ENCODE measurements at regions not wholly inside any gene's neighbourhood (a gene's known extent, or its start where the extent isn't known, plus 50 kb on each side); places are given as distances from the start of the nearest gene placed in this dataset.

DNA sequence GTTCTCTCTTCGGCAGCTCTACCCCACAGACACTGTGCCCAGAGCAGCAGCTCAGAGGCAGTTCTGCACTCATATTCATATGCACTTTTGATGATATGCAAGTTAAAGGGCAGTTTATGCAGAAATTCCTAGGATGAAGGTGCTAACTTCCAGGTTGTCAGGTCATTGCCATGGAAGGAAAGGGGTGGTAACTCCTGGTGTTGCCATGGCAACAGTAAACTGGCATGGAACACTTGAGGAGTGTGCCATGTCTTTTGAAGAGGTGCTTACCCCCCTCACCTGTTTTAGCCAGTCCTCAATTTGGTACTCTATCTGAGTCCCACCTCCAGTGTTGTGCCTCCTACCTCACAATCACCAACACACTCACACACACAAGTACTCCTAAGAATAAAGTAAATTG lies 539.4 kb upstream of the BTBD3 start:
- Mint-ChIP-seq H3K9me3 (ENCODE audit: unreplicated experiment) (peaks cover 3% of the 10 kb centered on the region), H3K27ac (ENCODE audit: unreplicated experiment) (no peak overlapping the region), H3K27me3 (ENCODE audit: low read depth, unreplicated experiment) (no peaks in the 10 kb centered on the region), H3K4me3 (ENCODE audit: unreplicated experiment) (no peak overlapping the region), H3K4me1 (ENCODE audit: low read depth, unreplicated experiment) (peaks cover 25% of the 10 kb centered on the region), H3K36me3 (ENCODE audit: low read depth, unreplicated experiment) (peaks cover 2% of the 10 kb centered on the region)
- no peak overlapping the region for H3K4me3 ChIP-seq (ENCODE audit: insufficient read depth, low read depth, low read length)
- TF ChIP-seq EZH2 (IDR thresholded peaks at IDR 0.05; ENCODE audit: insufficient read depth, low read length): no peak
- TF ChIP-seq, protein P1, sequence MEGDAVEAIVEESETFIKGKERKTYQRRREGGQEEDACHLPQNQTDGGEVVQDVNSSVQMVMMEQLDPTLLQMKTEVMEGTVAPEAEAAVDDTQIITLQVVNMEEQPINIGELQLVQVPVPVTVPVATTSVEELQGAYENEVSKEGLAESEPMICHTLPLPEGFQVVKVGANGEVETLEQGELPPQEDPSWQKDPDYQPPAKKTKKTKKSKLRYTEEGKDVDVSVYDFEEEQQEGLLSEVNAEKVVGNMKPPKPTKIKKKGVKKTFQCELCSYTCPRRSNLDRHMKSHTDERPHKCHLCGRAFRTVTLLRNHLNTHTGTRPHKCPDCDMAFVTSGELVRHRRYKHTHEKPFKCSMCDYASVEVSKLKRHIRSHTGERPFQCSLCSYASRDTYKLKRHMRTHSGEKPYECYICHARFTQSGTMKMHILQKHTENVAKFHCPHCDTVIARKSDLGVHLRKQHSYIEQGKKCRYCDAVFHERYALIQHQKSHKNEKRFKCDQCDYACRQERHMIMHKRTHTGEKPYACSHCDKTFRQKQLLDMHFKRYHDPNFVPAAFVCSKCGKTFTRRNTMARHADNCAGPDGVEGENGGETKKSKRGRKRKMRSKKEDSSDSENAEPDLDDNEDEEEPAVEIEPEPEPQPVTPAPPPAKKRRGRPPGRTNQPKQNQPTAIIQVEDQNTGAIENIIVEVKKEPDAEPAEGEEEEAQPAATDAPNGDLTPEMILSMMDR (IDR thresholded peaks at IDR 0.05; ENCODE audit: insufficient read depth, low read depth, low read length): no peak
- DNase-seq (ENCODE audit: low read depth) (no peak), FAIRE-seq (no peak)
- no peak overlapping the region for H3K27ac ChIP-seq (ENCODE audit: low read depth, low read length)
- H3K4me2 ChIP-seq (ENCODE audit: low read length): no peak overlapping the region
- H3K4me1 ChIP-seq (ENCODE audit: insufficient read depth, low read length): peaks cover 18% of the 10 kb centered on the region
- H4K20me1 ChIP-seq (ENCODE audit: insufficient read depth, low read length): no peaks in the 10 kb centered on the region
- no peaks in the 10 kb centered on the region for H3K36me3 ChIP-seq (ENCODE audit: insufficient read depth, low read length)
- no peaks in the 10 kb centered on the region for H3K27me3 ChIP-seq (ENCODE audit: insufficient read depth, low read length)
- no peak overlapping the region for H2AFZ ChIP-seq (ENCODE audit: low read depth, low read length)
- no peaks in the 10 kb centered on the region for H3K79me2 ChIP-seq (ENCODE audit: insufficient read depth, low read length)
- H3K9ac ChIP-seq (ENCODE audit: low read length): no peak overlapping the region
- H3K9me3 ChIP-seq (ENCODE audit: insufficient read depth, low read depth, low read length): no peaks in the 10 kb centered on the region

DNA sequence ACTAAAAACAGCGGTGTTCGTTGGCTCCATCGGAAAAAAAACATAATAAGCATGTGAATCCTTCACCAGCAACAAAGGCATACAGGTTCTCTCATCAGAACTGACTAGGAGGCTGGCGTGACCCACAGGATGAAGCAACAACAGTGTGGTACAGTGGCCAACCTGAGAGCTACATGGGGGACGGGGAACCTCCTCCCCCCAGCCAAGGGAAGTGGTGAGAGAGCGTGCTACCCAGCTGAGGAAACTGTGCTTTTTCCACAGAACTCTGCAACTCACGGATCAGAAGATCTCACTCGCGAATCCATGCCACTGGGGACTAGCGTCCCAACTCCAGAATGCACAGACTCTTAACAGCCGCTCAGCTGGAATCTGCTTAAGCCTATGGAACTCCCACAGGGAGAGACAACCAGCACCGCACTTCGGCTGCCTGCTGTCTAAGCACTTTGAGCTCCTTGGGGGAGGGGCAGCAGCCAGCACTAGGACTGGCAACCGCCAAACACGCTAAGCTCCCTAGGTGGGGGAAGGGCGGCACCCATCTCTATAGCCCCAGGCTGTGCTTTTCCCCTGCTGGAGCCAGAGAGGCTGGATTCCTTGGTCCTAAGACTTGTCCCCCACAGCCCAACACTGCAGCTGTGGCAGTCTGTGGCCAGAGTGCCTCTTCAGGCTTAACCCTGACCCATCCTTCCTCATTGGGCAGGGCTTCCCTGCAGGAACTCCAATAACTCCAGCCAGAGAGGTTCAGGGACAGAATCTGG lies 538.3 kb upstream of the BTBD3 start:
- H3K36me3 Mint-ChIP-seq (ENCODE audit: low read depth, unreplicated experiment): peaks cover 2% of the 10 kb centered on the region
- no peaks in the 10 kb centered on the region for H4K20me1 ChIP-seq (ENCODE audit: insufficient read depth, low read length)
- H3K27ac ChIP-seq (ENCODE audit: low read depth, low read length): no peak overlapping the region
- H3K27me3 Mint-ChIP-seq (ENCODE audit: low read depth, unreplicated experiment): no peaks in the 10 kb centered on the region
- H2AFZ ChIP-seq (ENCODE audit: low read depth, low read length): no peak overlapping the region
- H3K27ac Mint-ChIP-seq (ENCODE audit: unreplicated experiment): no peak overlapping the region
- no peak overlapping the region for H3K4me3 Mint-ChIP-seq (ENCODE audit: unreplicated experiment)
- no peaks in the 10 kb centered on the region for H3K27me3 ChIP-seq (ENCODE audit: insufficient read depth, low read length)
- H3K36me3 ChIP-seq (ENCODE audit: insufficient read depth, low read length): no peaks in the 10 kb centered on the region
- no peak overlapping the region for H3K4me2 ChIP-seq (ENCODE audit: low read length)
- DNase-seq (ENCODE audit: low read depth) (no peak), FAIRE-seq (no peak)
- peaks cover 14% of the 10 kb centered on the region for H3K4me1 ChIP-seq (ENCODE audit: insufficient read depth, low read length)
- H3K4me3 ChIP-seq (ENCODE audit: insufficient read depth, low read depth, low read length): no peak overlapping the region
- H3K9ac ChIP-seq (ENCODE audit: low read length): no peak overlapping the region
- no peaks in the 10 kb centered on the region for H3K79me2 ChIP-seq (ENCODE audit: insufficient read depth, low read length)
- peaks cover 18% of the 10 kb centered on the region for H3K4me1 Mint-ChIP-seq (ENCODE audit: low read depth, unreplicated experiment)
- TF ChIP-seq, protein P1 (IDR thresholded peaks at IDR 0.05; ENCODE audit: insufficient read depth, low read depth, low read length): no peak
- TF ChIP-seq EZH2 (IDR thresholded peaks at IDR 0.05; ENCODE audit: insufficient read depth, low read length): no peak
- H3K9me3 Mint-ChIP-seq (ENCODE audit: unreplicated experiment): peaks cover 3% of the 10 kb centered on the region
- no peaks in the 10 kb centered on the region for H3K9me3 ChIP-seq (ENCODE audit: insufficient read depth, low read depth, low read length)

DNA sequence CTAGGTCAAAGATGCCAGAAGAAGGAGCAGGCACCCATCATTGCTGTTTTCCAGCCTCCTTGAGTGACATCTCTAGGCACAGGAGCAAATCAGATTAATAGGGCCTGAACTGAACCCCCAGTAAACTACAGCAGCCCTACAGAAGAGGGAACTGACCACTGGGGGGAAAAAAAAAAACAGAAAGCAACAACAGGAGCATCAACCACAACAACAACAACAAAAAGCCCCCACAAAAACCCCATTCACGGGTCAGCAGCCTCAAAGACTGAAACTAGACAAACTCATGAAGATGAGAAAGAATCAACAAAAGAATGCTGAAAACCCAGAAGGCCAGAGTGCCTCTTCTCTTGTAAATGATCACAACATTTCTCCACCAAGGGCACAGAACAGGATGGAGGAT lies 537.4 kb upstream of the BTBD3 start:
- Histone ChIP-seq H3K9me3 (ENCODE audit: insufficient read depth, low read depth, low read length) (no peaks in the 10 kb centered on the region), H3K4me2 (ENCODE audit: low read length) (no peak overlapping the region), H2AFZ (ENCODE audit: low read depth, low read length) (no peak overlapping the region), H3K79me2 (ENCODE audit: insufficient read depth, low read length) (no peaks in the 10 kb centered on the region), H3K27ac (ENCODE audit: low read depth, low read length) (no peak overlapping the region), H3K36me3 (ENCODE audit: insufficient read depth, low read length) (no peaks in the 10 kb centered on the region), H3K27me3 (ENCODE audit: insufficient read depth, low read length) (no peaks in the 10 kb centered on the region), H4K20me1 (ENCODE audit: insufficient read depth, low read length) (no peaks in the 10 kb centered on the region), H3K4me1 (ENCODE audit: insufficient read depth, low read length) (peaks cover 11% of the 10 kb centered on the region), H3K4me3 (ENCODE audit: insufficient read depth, low read depth, low read length) (no peak overlapping the region), H3K9ac (ENCODE audit: low read length) (no peak overlapping the region)
- Mint-ChIP-seq H3K27me3 (ENCODE audit: low read depth, unreplicated experiment) (no peaks in the 10 kb centered on the region), H3K4me3 (ENCODE audit: unreplicated experiment) (no peak overlapping the region), H3K9me3 (ENCODE audit: unreplicated experiment) (peaks cover 3% of the 10 kb centered on the region), H3K36me3 (ENCODE audit: low read depth, unreplicated experiment) (peaks cover 2% of the 10 kb centered on the region), H3K27ac (ENCODE audit: unreplicated experiment) (no peak overlapping the region), H3K4me1 (ENCODE audit: low read depth, unreplicated experiment) (peaks cover 18% of the 10 kb centered on the region)
- no peak for TF ChIP-seq EZH2 (IDR thresholded peaks at IDR 0.05; ENCODE audit: insufficient read depth, low read length)
- TF ChIP-seq, protein P1 (IDR thresholded peaks at IDR 0.05; ENCODE audit: insufficient read depth, low read depth, low read length): no peak
- DNase-seq (ENCODE audit: low read depth) (no peak), FAIRE-seq (no peak)
